Loucy (cell line): ENCODE measurements at regions not wholly inside any gene's neighbourhood (a gene's known extent, or its start where the extent isn't known, plus 50 kb on each side); places are given as distances from the start of the nearest gene placed in this dataset.

Experiments
- H2AFZ ChIP-seq: fragments of 200-600 bp; sonication (generic); 2 replicates; pipeline ENCODE4 v1.6.0; 2016; ENCODE audit warnings: antibody characterized with exemption, mild to moderate bottlenecking, low read length, moderate library complexity
- H3F3A ChIP-seq: fragments of 200-600 bp; 2 replicates; pipeline ENCODE4 v1.6.0; 2016; ENCODE audit warnings: antibody characterized with exemption, low read depth, mild to moderate bottlenecking
- H3K27me3 ChIP-seq: fragments of 200-600 bp; sonication (generic); 2 replicates; pipeline ENCODE4 v1.6.1; 2014; ENCODE audit warnings: low read length, mild to moderate bottlenecking; ENCODE audit not compliant: insufficient read depth, poor library complexity, severe bottlenecking
- H3K36me3 ChIP-seq: fragments of 200-600 bp; sonication (generic); 2 replicates; pipeline ENCODE4 v1.6.1; 2016; ENCODE audit warnings: low read length; ENCODE audit not compliant: insufficient read depth
- H3K4me1 ChIP-seq: fragments of 200-600 bp; sonication (generic); 2 replicates; pipeline ENCODE4 v1.5.1; 2014; ENCODE audit warnings: low read length, mild to moderate bottlenecking; ENCODE audit not compliant: insufficient read depth, poor library complexity, severe bottlenecking
- H3K4me2 ChIP-seq: fragments of 200-600 bp; sonication (generic); 2 replicates; pipeline ENCODE4 v1.6.0; 2014; ENCODE audit warnings: antibody characterized with exemption, low read length, low read depth, mild to moderate bottlenecking; ENCODE audit not compliant: poor library complexity, severe bottlenecking
- H3K4me3 ChIP-seq: fragments of 200-600 bp; sonication (generic); 2 replicates; pipeline ENCODE4 v1.5.1; 2014; ENCODE audit warnings: low read length, mild to moderate bottlenecking, mixed read lengths; ENCODE audit not compliant: poor library complexity, severe bottlenecking
- H3K79me2 ChIP-seq: fragments of 200-600 bp; sonication (generic); 2 replicates; pipeline ENCODE4 v1.6.1; 2014; ENCODE audit warnings: low read length; ENCODE audit not compliant: insufficient read depth
- H3K9ac ChIP-seq: fragments of 200-600 bp; sonication (generic); 2 replicates; pipeline ENCODE4 v1.6.0; 2014; ENCODE audit warnings: mild to moderate bottlenecking, low read depth, low read length, moderate library complexity; ENCODE audit not compliant: poor library complexity, severe bottlenecking
- H3K9me2 ChIP-seq: fragments of 200-600 bp; sonication (generic); replicated peaks from 2 replicates; pipeline ENCODE4 v1.6.1; 2016; ENCODE audit warnings: low read depth, low read length, mixed read lengths
- H3K9me3 ChIP-seq: fragments of 200-600 bp; sonication (generic); 2 replicates; pipeline ENCODE4 v1.6.1; 2014; ENCODE audit warnings: mild to moderate bottlenecking, antibody characterized with exemption, low read length, low read depth; ENCODE audit not compliant: insufficient read depth
- H4K20me1 ChIP-seq: fragments of 200-600 bp; sonication (generic); 2 replicates; pipeline ENCODE4 v1.6.0; 2014; ENCODE audit warnings: antibody characterized with exemption, low read length, mild to moderate bottlenecking; ENCODE audit not compliant: insufficient read depth, poor library complexity, severe bottlenecking
- EZH2phosphoT487 ChIP-seq: fragments of 200-600 bp; IDR thresholded peaks from 2 replicates; pipeline ENCODE4 v1.6.1; 2018; ENCODE audit warnings: antibody characterized with exemption, mild to moderate bottlenecking, moderate library complexity, borderline replicate concordance
- TF ChIP-seq, protein P1 (sequence below): fragments of 200-600 bp; sonication (generic); conservative IDR thresholded peaks from 2 replicates; pipeline ENCODE4 v1.5.1; 2014; ENCODE audit warnings: mild to moderate bottlenecking, antibody characterized with exemption, low read length

DNA sequence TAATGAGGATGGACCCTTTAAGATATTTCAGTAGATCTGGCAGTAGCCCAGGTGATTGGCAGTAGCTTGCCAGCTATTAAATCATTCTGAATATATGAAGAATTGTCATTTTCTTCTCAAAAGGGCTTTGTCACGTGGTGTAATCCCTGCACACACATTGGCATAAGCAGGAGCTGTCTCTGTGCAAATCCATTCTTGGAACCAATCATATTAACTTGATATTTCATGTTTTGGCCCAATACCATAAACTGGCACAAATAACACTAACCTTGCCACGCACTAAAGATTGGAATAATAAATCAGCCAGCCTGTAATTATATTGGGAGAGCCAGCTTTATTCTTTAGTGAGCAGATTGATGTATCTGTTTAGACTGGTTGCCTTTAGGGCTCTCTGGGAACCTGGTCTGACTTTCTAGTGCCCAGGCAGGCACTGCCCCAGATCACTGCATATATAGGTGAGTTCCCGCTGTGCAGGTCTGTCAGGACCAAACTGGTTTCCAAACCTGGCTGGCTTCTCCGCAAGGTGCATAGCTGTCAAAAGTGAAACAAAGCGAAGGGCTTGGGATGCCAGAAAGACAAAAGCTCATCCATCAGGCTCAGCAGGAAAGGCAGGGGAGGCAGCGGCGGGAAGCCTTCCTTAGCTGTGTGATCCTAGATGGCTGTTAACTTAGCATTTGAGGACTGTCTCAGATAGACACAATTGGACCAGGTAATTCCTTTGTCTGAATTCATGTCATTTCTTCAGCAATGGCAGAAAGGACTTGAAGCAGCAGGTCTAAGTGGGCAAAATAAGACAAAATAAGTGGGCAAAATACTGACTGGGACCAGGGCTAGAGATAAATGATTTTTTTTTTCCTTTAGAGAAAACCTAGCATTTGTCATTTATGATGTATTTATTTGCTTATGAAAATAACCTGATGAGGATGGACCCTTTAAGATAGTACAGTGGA is 128.8 kb upstream of the DYRK2 start:
- Histone ChIP-seq H3K79me2 (no peaks in the 10 kb centered on the region), H3K27me3 (no peaks in the 10 kb centered on the region)

DNA sequence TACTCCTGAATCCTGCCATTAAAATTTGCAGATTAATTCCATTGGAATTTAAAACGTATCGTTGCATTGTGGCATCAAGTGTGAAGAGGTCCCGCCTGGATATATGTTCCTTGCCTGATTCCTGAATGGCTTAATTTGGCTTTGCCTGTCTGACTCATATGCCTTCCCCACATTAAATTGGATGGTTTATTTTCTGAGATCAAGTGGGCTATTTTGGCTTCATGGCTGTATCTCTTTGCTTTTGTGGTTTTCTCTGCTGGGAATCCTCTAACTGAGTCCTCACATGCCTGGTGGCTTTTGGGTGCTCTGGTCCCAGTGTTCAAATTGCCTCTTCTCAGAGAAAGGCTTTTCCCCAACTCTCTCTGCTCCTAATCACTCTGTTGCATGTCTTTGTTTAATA is 127.9 kb upstream of the DYRK2 start:
- no peaks in the 10 kb centered on the region for H3F3A ChIP-seq
- no peaks in the 10 kb centered on the region for H3K79me2 ChIP-seq
- H2AFZ ChIP-seq: no peak overlapping the region
- no peak overlapping the region for H3K4me2 ChIP-seq
- no peak overlapping the region for H3K9ac ChIP-seq
- H3K4me3 ChIP-seq: no peak overlapping the region
- no peaks in the 10 kb centered on the region for H3K36me3 ChIP-seq
- H3K9me3 ChIP-seq: no peaks in the 10 kb centered on the region
- no peaks in the 10 kb centered on the region for H3K27me3 ChIP-seq
- H3K4me1 ChIP-seq: peaks cover 7% of the 10 kb centered on the region
- TF ChIP-seq EZH2phosphoT487: no peak
- TF ChIP-seq, protein P1, sequence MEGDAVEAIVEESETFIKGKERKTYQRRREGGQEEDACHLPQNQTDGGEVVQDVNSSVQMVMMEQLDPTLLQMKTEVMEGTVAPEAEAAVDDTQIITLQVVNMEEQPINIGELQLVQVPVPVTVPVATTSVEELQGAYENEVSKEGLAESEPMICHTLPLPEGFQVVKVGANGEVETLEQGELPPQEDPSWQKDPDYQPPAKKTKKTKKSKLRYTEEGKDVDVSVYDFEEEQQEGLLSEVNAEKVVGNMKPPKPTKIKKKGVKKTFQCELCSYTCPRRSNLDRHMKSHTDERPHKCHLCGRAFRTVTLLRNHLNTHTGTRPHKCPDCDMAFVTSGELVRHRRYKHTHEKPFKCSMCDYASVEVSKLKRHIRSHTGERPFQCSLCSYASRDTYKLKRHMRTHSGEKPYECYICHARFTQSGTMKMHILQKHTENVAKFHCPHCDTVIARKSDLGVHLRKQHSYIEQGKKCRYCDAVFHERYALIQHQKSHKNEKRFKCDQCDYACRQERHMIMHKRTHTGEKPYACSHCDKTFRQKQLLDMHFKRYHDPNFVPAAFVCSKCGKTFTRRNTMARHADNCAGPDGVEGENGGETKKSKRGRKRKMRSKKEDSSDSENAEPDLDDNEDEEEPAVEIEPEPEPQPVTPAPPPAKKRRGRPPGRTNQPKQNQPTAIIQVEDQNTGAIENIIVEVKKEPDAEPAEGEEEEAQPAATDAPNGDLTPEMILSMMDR: no peak
- H4K20me1 ChIP-seq: no peaks in the 10 kb centered on the region
- no peaks in the 10 kb centered on the region for H3K9me2 ChIP-seq

More for the DNA sequence above, 128.8 kb upstream of the DYRK2 start:
- no peak overlapping the region for H3K4me2 ChIP-seq
- H3K9ac ChIP-seq: no peak overlapping the region
- no peak for TF ChIP-seq EZH2phosphoT487
- no peaks in the 10 kb centered on the region for H3K9me3 ChIP-seq
- H3K4me3 ChIP-seq: no peak overlapping the region
- H3K4me1 ChIP-seq: peaks cover 16% of the 10 kb centered on the region
- H2AFZ ChIP-seq: no peak overlapping the region
- H3K9me2 ChIP-seq: no peaks in the 10 kb centered on the region
- no peaks in the 10 kb centered on the region for H3K36me3 ChIP-seq
- H3F3A ChIP-seq: no peaks in the 10 kb centered on the region
- H4K20me1 ChIP-seq: no peaks in the 10 kb centered on the region

DNA sequence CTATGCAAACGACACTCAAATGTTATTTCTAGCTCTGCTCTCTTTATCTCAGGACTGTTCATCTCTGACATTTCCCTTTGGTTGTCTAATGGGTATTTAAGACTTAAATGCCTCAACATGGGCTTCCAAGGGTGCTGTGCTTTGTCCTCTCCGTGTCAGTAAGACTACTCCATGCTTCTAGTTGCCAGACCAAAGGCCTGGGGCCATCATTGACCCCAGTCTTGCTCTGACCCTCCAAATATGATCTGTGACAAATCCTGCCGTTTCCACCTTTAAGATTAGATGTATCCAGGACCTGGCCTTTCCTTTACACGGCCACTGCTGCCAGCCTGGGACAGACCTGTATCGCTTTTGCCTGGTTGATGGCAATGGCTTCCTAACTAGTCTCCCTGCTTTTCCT is 126.3 kb upstream of the DYRK2 start:
- Histone ChIP-seq H3K9me2 (no peaks in the 10 kb centered on the region), H3K79me2 (no peaks in the 10 kb centered on the region), H3K4me2 (no peak overlapping the region), H3K36me3 (no peaks in the 10 kb centered on the region), H3K9ac (no peak overlapping the region), H3K9me3 (no peaks in the 10 kb centered on the region), H3F3A (no peaks in the 10 kb centered on the region), H4K20me1 (no peaks in the 10 kb centered on the region), H3K4me1 (no peaks in the 10 kb centered on the region), H2AFZ (no peak overlapping the region), H3K27me3 (no peaks in the 10 kb centered on the region), H3K4me3 (no peak overlapping the region)
- TF ChIP-seq, protein P1: no peak
- no peak for TF ChIP-seq EZH2phosphoT487
